ENCODE measurements at regions not wholly inside any gene's neighbourhood (a gene's known extent, or its start where the extent isn't known, plus 50 kb on each side); places are given as distances from the start of the nearest gene placed in this dataset.

DNA sequence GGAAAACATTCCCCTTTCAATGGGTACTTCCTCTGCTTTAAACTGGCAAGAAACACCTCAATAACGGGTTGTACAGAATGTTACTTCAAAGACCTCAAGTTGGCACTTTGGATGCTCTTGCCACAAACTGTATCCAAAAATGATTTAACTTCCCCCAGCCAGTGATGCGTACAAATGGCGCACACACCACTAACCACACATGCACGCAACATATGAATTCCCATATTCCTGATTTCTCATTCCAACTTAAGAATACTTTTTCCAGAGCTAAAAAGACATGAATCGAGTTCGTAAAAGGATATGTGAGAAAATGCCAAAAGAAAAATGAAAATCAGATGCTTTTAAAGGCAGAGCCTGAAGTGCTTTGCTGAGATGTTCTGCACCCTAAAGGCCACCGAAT, 388.0 kb upstream of the PIK3R1 start:
- TF ChIP-seq, protein P1, sequence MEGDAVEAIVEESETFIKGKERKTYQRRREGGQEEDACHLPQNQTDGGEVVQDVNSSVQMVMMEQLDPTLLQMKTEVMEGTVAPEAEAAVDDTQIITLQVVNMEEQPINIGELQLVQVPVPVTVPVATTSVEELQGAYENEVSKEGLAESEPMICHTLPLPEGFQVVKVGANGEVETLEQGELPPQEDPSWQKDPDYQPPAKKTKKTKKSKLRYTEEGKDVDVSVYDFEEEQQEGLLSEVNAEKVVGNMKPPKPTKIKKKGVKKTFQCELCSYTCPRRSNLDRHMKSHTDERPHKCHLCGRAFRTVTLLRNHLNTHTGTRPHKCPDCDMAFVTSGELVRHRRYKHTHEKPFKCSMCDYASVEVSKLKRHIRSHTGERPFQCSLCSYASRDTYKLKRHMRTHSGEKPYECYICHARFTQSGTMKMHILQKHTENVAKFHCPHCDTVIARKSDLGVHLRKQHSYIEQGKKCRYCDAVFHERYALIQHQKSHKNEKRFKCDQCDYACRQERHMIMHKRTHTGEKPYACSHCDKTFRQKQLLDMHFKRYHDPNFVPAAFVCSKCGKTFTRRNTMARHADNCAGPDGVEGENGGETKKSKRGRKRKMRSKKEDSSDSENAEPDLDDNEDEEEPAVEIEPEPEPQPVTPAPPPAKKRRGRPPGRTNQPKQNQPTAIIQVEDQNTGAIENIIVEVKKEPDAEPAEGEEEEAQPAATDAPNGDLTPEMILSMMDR (IDR thresholded peaks at IDR 0.05; ENCODE audit: low read depth, low read length): no peak
- no peak for DNase-seq (ENCODE audit: extremely low read depth, low read depth)

DNA sequence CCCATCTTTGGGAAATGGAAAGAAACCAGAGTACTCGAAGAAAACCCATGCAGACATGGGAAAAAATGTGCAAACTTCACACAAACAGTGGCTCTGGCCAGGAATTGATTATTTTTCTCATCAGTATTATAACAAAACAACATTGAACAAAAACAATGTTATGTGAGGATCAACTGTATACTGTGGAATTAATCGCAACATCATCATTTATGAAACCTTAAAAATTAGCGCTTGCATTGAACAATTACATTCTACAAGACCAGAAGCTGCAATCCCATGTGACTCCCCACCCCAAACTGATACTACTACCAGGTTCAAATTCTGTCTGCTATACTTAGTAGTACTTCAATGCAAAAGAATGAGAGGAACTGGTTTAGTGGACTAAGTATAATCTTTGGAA, 390.7 kb upstream of the PIK3R1 start:
- TF ChIP-seq, protein P1 (IDR thresholded peaks at IDR 0.05; ENCODE audit: low read depth, low read length): no peak

DNA sequence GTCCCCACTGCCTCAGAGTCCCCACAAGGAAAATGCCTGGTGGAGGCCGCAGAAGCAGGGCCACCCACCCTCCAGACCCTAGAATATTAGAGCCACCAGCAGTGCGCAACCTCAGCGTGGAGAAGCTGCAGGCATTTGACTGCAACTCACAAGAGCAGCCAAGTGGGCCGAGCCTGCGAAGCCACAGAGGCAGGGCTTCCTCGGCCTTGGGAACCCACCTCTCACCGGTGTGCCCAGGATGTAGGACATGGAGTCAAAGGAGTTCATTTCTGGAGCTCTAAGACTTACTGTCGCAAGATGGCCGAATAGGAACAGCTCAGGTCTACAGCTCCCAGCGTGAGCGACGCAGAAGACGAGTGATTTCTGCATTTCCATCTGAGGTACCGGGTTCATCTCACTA, 397.9 kb upstream of the PIK3R1 start:
- TF ChIP-seq, protein P1 (IDR thresholded peaks at IDR 0.05; ENCODE audit: low read depth, low read length): no peak
- DNase-seq (ENCODE audit: extremely low read depth, low read depth): no peak

More for the DNA sequence above, 390.7 kb upstream of the PIK3R1 start:
- no peak for DNase-seq (ENCODE audit: extremely low read depth, low read depth)

DNA sequence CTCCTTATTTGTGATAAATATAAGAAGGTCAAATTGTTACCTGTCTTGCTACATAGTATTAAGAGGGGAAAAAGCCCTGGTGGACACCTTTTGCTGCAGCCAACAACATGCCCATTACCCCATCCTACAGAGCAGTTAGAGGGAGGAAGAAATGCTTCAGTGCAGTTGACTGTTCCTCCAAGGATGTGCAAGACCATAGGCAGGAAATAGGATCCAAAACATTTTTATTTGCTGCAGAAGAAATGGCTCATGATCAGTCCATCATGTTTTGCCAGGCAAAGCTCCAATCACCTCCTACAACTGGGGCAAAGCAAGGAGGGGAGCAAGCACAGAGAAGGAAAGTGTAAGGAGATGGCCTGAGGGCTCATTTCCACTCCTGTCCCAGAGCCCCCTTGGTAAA, 399.1 kb upstream of the PIK3R1 start:
- no peak for DNase-seq (ENCODE audit: extremely low read depth, low read depth)
- TF ChIP-seq, protein P1 (IDR thresholded peaks at IDR 0.05; ENCODE audit: low read depth, low read length): no peak

DNA sequence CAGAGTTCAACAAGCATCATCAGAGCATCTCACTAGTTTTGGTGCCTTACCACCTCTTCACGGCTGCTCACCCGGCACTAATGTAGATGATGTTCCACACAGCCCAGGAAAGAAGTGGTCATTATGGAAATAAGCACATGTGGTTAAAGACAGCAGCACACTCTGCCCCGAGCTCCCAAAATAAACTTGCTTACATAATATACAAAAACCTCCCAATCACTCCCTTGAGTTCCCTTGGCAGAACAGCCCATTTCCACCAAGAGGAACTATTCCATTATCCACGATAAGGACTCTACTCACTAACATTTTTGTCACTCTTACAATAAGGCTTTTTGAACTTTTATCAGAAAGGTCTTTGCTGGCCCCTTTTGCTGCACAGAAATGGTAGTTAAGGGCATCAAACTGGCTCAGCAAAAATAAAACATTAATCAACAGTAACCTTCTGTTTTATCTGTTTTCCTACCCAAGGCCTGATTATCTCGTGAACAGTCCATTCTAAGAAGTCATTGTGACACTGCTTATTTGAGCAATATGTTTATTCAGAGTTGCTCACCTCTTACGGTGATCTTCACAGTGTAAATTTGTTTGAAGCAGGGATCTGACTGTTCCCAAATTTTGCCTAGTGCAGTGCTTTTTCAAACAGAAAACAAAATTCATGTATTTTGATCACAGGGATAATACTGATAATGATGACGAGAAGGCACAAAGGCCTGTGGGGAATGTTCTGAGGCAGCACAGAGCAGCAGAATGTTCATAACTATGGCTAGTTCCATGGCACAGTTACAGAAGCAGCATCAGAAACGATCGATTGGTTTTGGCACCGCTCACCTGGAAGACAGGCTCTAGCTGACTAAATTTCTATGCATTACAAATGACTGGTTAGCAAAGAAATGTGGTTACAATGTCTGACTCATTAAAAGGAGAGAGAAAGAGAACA, 399.8 kb upstream of the PIK3R1 start:
- no peak for DNase-seq (ENCODE audit: extremely low read depth, low read depth)
- TF ChIP-seq, protein P1 (IDR thresholded peaks at IDR 0.05; ENCODE audit: low read depth, low read length): no peak

DNA sequence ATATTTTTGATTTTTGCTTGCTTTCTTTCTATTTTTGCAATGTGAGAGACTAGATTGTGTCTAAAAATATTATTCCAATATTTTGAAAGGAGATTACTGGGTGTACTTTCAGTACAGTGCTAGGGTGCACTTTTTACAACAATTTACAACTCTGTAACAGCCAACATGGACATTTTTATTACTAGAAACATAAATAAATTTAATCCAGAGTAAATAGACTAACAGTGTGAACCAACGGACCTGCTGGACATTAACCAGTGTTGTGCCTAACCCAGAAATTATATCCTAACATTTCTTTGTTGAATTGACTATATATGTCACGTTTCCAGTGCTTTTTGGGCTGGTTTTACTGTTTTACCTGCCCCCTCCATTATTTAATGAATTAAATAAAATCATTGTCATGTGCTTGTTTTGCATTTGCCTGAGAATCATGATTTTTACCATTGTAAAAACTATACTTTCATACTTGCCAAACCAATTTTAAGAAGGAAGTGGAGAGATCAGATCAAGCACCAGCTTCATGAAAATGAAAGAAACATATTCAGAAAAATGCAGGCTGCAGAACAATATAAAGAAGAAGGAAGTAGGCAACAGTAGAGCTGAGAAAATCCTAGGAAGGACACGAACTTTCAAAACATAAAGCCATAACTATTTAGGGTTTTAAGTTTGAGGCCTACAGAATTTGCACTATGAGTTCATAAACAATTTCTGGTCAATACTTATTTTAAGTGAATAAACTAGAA, 400.8 kb upstream of the PIK3R1 start:
- TF ChIP-seq, protein P1 (IDR thresholded peaks at IDR 0.05; ENCODE audit: low read depth, low read length): no peak
- DNase-seq (ENCODE audit: extremely low read depth, low read depth): no peak

Measured in AG09319 (cell line).